GM18508 (cell line): ENCODE measurements at regions not wholly inside any gene's neighbourhood (a gene's known extent, or its start where the extent isn't known, plus 50 kb on each side); places are given as distances from the start of the nearest gene placed in this dataset.
"Not testable (repeated sequence)": the region's sequence is repeated elsewhere in the genome, so short reads cannot be mapped to it uniquely, and the experiment has no call there.

Experiments used
- ATAC-seq: cut with Tn5 transposase; IDR thresholded peaks from one replicate; pipeline ENCODE4 v1.9.1; 2021; ENCODE audit warnings: moderate number of reproducible peaks; ENCODE audit not compliant: insufficient read depth, unreplicated experiment

DNA sequence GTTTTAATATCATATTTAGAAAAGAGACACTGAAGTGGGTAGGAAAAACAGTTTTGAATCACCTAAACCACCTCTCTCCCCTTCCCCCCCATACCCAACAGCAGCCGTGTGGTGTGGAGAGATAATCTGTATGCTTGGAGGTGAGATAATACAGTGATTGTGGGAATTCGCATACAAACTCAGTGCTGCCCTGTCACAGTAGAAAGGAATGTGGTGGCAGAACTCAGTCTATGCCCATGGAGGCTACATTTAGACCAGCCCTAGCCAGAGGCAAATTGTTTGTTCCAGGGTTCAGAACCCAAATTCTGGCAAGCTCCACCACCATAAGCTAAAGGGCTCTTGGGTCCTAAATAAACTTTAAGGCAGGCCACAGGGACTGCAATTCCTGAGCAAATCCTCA lies 827.0 kb downstream of the C12orf50 start:
- no peak for ATAC-seq

- no peak for ATAC-seq
These were observed 827.6 kb downstream of the C12orf50 start for GRCh38 chr12:87201598-87201997.

DNA sequence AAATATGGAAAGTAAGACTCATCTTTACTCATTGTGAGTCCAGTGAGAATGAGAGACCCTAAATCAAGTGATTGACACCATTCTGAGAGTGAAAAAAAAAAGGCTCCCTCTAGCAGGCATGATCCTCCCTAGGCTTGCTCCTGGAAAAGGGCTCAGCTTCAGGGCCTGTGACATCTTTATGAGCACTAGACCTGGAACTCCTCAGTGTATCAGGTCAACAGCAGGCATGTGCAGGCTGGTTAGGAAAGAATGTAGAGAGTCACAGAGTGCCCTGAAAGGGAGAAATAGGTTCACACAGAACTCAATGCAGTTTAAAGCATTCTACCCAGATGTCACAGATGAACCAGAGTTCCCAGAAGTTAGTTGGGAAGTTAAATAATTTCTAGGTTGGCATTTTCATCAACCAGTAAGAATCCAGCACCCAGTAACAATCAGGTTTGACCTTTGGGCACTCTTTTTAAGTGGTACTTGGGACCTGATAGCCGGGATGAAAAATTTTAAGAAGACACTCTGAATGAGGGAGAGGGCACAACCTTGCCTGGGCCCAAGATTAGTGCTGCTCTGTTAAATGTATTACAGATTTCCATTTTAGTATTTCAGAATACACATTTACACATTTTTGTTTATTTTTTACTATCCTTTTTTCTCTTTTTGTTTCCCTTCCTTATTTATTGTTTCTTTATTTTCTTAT lies 828.8 kb downstream of the C12orf50 start:
- no peak for ATAC-seq

DNA sequence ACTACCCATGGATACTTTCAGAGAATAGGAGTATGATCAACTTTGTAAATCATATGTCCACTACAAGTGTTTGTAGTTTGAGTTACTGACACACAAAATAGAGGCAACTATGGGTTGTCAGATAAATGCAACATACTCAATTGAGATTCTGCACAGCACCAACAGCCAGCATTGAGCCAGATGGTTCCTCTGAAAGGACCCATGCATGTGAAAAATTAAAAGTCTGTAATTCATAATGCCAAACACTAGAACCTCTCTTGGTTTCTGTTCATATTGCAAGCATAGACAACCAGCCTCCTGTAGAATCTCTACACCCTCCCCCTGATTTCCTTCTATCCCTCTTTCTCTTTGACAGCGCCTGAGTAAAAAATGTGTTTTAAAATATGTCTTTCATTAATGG lies 831.0 kb downstream of the C12orf50 start:
- ATAC-seq, result no peak

DNA sequence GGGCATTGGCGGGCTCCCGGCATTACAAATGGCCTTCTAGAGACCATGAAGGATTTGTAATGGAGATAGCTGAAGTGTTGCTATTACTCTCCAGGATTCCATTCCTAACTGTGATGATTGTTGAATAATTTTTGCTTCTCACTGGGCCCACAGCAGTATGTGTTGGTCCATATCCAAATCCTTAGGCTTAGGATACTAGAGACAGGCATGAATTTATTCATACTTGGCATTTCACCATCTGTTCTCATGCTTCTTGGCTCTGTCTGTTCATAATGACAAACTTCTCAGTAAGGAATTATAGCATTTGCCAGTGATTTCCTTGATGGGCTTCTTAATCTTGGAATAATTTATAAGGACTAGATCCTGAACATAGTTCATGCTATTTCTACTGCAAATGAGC lies 832.9 kb downstream of the C12orf50 start:
- ATAC-seq, result no peak

- ATAC-seq, result not testable (repeated sequence)
These were observed 834.8 kb downstream of the C12orf50 start for GRCh38 chr12:87194389-87194788.

DNA sequence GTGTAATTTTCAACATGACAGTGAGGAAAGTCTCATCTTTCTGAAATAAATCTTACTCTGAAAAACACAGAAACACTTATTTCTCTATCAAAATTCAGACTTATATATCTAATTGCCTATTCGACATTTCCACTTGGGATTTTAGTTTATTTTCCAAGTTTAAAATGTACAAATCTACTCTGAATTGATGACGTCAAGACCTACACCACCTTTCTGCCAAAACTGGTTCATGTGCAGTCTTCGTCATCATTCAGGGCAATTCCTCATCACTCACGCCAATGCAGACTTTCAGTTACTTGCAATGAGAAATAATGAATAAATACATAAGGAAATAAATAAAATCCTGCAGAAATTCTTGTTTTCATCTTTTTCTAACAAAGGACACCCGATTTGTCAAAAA lies 843.8 kb downstream of the C12orf50 start:
- no peak for ATAC-seq

DNA sequence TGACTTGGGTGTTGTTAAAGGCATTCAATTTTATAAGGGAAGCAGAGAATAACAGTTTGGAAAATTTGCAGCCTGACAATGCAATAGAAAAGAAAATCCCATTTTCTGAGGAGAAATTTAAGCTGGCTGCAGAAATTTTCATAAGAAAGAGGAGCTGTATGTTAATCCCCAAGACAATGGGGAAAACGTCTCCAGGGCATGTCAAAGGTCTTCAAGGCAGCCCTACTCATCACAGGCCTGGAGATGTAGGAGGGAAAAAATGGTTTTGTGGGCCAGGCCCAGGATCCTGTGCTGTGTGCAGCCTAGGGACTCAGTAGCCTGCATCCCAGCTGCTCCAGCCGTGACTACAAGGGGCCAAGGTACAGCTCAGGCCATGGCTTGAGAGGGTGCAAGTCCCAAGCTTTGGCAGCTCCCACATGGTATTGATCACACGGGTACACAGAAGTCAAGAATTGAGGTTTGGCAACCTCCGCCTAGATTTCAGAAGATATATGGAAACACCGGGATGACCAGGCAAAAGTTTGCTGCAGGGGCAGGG lies 846.4 kb downstream of the C12orf50 start:
- ATAC-seq, result no peak

DNA sequence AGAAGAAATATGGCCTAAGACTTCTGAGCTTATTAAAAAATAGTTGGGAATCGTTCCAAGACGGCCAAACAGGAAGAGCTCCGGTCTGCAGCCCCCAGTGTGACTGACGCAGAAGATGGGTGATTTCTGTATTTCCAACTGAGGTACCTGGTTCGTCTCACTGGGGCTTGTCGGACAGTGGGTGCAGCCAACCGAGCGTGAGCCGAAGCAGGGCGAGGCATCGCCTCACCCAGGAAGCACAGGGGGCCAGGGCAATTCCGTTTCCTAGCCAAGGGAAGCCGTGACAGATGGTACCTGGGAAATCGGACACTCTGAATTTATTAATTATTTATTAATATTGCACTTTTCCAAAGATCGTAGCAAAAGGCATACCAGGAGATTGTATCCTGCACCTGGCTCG lies 857.8 kb downstream of the C12orf50 start:
- ATAC-seq, result no peak

DNA sequence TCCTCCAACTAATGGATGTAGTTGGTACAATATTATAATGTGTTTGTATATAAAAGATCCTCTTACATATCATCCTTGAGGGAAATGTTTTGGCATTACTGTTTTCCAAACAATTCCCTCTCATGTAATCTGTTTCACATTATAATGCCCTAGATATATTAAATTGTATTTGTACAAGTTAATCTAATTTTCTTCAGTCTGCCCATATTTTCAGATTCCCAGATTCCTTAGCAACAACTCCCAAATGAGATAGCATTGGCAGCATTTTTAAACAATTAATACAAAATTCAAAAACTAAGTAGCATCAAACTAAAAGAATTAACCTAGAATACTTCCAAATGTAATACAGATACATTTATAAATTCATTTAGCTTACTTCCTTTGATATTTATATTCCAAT lies 860.2 kb downstream of the C12orf50 start:
- ATAC-seq, result no peak

- ATAC-seq, result no peak
These were observed 863.3 kb downstream of the C12orf50 start for GRCh38 chr12:87165733-87166375.

DNA sequence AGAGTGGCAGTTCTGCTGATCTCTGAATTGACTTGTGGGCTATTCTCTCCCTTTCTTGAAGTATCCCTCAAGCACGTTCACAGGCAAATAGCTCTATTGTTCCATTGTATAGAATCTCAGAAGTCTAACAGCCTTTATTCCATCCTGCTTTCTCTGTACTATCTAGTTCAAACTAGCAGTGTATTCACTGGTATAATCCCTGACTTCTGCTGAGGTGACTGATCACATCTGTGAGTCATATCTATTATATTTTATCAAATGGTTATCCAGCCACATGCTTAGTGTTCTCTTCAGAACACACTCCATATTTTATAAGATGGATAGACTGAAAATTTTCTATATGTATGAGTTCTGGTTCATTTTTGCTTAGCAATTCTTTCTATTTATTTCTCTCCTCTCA lies 866.1 kb downstream of the C12orf50 start:
- no peak for ATAC-seq

DNA sequence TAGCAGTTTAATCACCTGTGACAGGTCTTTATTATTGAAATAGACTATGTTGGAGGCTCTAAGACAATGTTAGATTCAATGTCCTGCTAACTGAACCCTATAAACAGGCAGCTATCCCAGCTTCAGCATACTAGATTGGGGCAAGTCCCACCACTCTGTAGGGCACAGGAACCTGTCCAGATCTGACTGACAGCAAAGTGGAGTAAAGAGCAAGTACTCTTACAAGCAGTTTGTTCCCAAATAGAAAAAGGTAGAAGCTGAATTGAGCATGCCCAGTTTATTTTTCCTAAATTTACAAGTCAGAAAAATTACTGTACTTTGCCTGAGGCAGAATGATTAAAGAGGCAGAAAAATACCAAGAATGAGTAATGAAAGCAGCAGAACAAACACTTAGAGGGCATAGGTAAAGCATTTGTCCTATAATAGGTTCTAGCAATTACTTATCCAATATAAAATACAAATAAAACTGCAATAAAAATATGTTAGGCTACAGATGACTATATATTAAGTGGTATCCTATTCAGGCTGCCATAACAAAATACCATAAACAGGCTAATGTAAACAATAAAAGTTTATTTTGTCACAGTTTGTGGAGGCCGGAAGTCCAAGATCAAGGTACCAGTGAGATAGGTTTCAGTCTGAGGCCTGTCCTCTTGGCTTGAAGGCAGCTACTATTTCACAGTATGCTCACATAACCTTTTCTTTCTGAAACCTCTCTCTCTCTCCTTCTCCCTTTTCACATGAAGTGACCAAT lies 868.2 kb downstream of the C12orf50 start:
- no peak for ATAC-seq

DNA sequence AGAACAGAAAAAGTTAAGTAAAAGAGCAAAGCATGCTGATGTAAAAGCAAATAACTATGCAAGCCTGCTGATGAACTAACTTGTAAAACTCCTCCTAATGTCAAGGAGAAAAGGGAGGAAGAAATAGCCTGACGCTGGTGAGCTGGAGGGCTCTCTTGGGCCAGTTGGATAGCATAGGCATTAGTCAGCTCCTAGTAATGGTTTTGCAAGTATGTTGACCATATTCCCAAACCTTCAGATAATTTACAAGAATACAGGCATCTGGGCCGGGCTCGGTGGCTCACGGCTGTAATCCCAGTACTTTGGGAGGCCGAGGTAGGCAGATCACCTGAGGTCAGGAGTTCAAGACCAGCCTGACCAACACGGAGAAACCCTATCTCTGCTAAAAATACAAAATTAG lies 871.4 kb downstream of the C12orf50 start:
- no peak for ATAC-seq

- ATAC-seq, result no peak
These were observed 873.6 kb downstream of the C12orf50 start for GRCh38 chr12:87155621-87156020.

DNA sequence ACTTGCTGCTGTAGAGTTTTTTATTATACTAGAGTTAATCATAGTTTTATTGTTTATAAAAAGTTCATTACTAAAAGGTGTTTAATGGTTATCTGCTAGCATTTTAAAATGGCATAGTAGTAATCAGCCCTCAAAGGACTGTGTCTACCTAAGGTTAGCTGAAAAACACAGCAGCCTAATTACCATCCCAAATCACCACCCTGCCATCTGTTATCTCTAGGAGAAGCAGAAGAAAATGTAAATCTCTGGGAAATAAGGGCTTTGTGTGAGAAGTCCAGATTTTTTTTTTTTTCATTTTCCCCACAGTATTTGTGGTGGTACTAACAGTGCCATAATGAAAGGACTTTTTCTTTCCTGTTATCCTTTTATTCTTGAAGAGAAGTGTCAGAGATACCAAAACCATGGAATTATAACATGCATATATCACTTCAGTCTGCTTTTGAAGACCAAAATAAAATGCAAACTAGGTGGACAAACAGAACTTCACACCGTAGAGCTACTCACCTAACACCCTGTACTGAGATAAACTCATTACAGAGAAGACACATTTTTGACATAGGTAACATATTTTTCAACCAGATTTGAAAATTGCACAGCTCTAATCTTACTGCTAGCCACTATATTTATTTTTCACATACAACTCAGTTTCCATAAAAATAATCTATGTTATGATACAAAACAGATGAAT lies 876.2 kb downstream of the C12orf50 start:
- no peak for ATAC-seq

GRCh38 chr12:87152075-87152474 lies 877.1 kb downstream of the C12orf50 start:
- ATAC-seq, result no peak

- no peak for ATAC-seq
These were observed 878.1 kb downstream of the C12orf50 start for GRCh38 chr12:87150969-87151662.

DNA sequence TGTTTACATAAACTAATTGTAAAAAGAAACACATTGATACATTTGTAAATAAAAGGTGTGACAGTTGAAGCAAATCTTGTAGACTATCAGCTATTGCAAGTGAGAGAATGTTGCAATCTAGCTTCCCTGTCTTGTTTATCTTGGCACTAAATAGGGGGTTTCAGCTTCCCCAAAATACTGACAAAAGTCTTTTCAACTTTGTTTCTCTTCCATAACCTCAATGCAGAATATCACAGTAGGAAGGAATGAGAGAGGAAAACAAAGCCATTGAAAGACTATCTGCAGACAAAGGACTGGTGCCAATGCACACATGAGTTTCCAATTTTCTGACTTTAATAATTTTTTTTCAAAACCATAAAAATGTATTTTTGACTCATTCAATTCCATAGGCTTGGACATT lies 886.2 kb upstream of the MGAT4C start:
- no peak for ATAC-seq

DNA sequence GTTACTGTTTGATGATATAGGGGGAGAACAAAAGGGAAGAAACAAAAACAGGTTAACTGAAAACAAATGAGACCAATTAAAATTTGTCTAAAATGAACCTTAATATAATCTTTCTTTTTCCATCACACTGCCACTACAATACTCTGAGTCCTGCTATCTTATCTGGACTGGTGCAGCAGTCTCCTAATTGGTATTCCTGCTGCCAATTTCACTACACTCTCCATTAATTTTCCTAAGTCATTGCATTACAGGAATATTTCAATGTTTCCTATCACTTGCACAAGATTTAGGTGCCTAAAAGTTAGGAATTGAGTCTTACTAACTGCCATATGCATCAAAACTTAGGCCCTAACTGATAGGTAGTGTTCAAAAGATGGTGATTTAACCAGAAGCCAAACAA lies 884.9 kb upstream of the MGAT4C start:
- no peak for ATAC-seq
